Right kidney (tissue), 1 donor: ENCODE measurements at regions not wholly inside any gene's neighbourhood (a gene's known extent, or its start where the extent isn't known, plus 50 kb on each side); places are given as distances from the start of the nearest gene placed in this dataset.

Source experiments
- DNase-seq: peaks from one replicate; pipeline ENCODE4 v3.0.0-alpha.2; 2016

- DNase-seq, result no peak
Measured at GRCh38 chr5:54741711-54742110, 224.2 kb downstream of the SNX18 start.

DNA sequence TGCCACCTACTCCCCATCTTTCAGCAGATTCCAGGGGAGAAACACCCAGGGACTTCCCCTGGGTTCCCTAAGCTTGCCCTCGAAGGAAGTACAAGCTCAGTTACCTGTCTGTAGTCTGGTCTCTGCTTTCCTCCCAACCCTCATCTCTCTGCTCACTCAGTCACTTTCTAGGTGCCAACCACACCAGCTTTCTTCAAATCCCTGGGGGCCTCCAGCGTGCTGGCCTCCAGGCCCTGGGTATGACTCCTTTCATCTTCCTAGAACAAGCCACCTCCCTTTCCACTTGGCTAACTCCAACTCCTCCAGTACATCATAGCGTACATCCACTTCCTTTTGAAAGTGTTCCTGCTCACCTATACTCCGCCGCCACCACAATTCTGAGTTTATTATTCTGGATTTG is 222.6 kb downstream of the SNX18 start:
- DNase-seq, result no peak

DNA sequence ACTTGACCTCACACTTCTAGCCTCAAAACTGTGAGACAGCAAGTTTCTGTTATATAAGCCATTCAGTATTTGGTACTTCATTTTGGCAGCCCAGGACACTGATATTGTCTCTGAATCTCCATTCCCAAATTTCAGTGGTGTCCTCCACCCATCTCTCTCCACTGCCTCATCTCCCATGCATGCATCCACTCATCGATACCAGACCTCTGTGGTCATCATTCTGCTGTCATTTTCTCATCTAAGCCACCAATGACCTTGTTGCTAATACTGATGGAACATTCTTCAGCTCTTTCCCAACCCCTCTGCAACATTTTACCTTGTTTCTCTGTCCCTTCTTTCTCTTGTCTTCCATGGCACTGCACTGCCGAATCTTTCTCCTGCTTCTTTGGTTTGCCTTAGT is 221.8 kb downstream of the SNX18 start:
- DNase-seq, result no peak

- no peak for DNase-seq
Measured at GRCh38 chr5:54738973-54739367, 221.4 kb downstream of the SNX18 start.

- no peak for DNase-seq
Measured at GRCh38 chr5:54738118-54738972, 220.8 kb downstream of the SNX18 start.

- no peak for DNase-seq
Measured at GRCh38 chr5:54736003-54736797, 218.6 kb downstream of the SNX18 start.

- no peak for DNase-seq
Measured at GRCh38 chr5:54733101-54733500, 215.5 kb downstream of the SNX18 start.

DNA sequence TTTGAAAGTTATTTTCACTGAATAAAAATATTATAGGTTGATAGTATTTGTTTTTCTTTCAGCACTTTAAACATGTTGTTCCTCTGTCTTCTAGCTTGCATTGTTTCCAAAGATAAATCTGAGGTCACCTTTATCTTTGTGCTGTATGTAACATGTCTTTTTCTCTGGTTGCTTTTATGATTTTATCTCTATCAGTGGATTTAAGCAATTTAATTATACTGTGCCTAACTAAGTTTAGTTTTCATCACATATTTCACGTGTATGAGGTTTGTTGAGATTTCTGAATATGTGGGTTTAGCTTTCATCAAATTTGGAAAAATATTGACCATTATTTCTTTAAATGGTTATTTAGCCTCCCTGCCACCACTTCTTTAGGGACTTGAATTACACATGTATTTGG is 214.5 kb downstream of the SNX18 start:
- no peak for DNase-seq

- no peak for DNase-seq
Measured at GRCh38 chr5:54728588-54728915, 211.0 kb downstream of the SNX18 start.

DNA sequence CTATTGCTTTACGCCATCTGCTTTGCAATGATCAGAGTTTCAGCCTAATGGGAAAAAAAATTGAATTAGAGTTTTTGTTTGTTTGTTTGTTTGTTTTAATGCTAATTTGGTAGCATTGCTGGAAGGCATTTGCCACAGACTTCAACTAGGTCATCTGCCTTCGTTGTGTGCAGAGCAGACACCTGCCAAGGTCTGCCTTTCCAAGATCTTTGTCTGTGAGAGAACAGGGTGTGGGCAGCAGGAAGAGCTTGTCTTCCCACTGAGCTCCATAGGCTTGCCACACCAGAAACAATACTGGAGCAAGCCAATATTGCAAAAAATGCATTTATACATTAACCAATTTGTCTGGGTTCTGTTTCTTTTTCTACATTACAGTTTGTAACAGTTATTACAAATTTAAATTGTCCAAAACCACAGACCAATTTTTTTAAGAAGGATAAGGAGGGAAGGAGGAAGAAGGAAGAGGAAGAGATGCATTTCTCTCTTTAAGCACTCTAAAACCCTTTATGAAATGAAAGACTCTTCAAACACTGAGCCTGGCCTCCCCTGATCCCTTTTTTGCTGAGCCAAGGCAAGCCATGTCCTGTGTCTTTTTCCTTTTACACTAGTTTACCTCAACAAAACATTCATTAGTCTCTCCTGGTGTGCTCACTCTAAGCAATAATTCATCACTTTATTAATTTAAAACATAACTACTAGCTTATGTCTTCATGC is 210.5 kb downstream of the SNX18 start:
- no peak for DNase-seq

DNA sequence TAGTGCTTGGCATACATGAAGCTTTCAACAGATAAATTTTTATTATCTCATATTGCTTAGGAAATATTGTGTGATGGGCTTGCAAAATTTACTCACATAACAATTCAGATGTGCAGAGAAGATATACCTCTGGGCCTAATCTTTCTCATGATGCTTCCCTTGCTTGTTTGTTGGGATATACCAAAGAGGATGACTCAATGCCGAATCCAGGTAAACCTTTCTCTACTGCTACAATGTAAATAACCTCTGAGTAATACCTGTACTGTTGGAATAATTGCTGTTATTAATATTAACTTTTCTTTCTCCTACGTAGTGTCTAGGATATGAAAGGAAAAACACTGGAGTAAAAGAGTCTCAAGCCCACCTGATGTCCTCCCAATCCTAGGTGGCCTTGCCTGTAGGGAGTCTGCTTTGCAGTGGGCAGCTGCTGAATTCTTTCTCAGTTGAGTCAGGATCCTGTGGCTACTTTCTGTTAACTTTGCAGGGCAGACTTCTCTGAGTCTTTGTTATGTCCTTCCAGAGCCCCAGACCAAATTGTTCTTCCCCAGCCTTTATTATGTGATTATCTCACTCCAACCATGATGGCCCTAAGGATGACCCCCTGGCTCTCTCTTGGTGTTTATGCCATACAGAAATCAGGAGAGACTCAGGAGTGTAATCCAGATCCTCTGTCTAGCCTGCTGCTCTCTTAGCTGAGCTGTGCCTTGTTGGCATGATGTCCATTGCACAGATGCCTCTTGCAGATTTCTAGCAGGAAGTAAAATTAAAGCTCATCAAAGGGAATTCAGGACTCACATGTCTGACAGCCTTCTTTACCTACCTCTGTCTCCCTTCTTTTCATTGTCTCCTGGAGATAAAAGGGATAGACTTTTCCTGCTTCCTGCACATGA is 208.1 kb downstream of the SNX18 start:
- DNase-seq, result no peak

DNA sequence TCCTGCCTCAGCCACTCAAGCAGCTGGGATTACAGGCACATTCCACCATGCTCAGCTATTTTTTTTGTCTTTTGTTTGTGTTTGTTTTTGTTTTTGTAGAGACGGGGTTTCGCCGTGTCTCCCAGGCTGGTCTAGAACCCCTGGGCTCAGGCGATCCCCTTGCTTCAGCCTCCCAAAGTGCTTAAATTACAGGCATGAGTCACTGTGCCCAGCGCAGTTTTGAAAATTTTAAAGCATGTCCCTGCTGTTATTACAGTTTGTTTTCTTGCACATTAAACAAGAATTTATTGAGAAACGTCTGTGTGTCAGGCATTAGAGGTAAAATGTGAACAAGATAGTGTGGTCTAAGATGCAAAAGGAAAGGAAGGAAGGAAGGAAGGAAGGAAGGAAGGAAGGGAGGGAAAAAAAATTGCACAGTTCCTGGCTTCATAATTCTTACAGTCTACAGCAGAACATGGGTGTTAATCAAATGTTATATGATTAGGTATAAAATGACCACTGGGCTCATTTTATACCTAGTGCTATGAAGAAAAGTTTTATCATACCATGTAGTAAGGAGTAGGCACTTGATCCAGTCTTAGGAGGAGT is 205.4 kb downstream of the SNX18 start:
- no peak for DNase-seq

DNA sequence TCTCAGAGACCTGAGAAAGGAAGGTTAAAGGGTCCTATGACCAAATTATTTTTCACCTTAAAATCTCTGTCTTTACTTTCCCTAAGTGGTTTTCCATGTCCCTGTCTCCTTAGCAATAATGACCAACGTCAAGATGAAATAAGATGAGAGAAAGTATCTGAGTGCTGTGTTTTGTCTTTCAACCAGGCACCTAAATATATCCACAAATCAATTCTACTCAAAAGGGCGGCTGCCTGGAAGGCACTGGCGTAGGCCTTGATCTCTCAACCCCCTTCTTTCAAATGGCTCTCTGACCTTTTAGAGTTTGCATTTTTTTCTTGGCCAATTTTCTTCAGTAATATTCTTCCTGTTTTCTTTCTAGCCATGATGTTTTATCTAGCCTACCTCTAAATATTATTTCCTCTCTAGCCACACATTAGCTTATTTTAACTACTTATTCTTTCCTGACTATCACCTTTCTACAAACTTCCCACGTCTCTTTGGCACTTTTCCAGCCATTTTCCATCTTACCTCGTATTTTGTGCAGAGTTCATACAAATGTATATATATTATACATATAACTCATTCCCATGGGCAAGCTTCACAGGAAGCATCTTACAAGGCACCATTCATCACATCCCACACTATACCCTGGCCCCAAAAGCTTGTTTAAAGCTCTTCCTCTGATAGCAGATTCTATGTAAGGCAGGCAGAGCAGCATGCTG is 204.5 kb downstream of the SNX18 start:
- no peak for DNase-seq

DNA sequence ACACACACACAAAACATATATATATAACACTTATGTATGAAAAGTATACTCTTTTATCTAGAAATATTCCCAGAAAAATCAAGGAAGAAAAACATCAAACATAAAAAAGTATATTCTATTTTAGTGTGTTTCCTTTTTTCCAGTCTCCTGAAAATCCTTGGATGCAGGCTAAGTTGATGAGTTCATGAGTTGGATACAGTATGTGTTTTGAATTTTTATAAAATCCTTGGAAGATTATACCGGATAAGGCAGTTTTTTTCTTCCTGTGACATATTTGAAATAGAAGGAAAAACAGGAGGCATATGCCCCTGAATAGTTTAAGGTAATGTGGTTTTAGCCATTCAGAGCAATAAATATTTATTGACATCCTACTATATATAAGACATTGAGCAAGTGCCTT is 203.6 kb downstream of the SNX18 start:
- no peak for DNase-seq

GRCh38 chr5:54720341-54720740 is 202.8 kb downstream of the SNX18 start:
- DNase-seq, result no peak

DNA sequence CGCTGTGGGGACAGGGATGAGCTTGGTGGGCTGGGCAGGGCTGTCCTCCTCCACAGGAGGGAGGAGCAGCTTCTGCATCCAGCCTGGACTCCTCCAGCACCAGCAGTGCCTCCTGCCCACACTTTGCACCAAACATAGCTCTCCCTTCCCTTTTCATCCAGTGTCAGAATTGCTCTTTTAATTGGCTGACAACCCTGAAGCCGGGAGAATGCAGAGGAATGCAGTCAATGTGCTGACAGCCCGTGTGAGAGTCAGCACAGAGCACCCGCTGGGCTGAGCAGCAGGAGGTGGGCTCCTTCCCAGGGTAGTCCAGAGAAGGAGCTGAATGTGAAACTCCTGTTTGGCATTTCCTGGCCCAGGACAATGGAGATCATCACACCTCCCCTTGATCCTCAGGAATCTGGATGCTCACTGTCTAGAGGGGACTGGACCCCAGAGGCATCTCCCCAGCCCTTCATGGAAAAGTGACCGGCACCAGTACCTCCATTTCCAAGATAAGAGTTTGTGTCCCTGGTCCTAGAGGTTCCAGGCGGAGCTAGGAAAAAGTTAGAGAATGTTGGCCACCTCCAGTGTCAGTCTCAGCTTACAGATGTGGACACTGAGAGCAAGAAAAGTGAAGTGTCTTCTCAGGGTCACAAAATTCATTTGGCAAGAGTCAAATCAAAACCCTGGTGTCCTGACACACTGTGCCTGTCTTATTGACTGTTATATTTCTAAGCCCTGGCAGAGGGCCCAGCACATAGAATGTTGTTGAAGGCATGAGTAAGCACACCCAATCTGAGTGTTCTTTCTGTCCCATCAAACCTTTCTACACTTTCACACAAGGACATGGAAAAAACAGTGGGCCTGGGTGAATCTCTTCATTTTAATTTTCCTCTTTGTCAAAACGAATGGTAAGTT is 202.1 kb downstream of the SNX18 start:
- DNase-seq, result no peak

- DNase-seq, result no peak
Measured at GRCh38 chr5:54718656-54719055, 201.1 kb downstream of the SNX18 start.

- DNase-seq, result no peak
Measured at GRCh38 chr5:54717870-54718269, 200.3 kb downstream of the SNX18 start.

GRCh38 chr5:54717459-54717858 is 199.9 kb downstream of the SNX18 start:
- no peak for DNase-seq
